ENCODE measurements at regions not wholly inside any gene's neighbourhood (a gene's known extent, or its start where the extent isn't known, plus 50 kb on each side); places are given as distances from the start of the nearest gene placed in this dataset.

DNA sequence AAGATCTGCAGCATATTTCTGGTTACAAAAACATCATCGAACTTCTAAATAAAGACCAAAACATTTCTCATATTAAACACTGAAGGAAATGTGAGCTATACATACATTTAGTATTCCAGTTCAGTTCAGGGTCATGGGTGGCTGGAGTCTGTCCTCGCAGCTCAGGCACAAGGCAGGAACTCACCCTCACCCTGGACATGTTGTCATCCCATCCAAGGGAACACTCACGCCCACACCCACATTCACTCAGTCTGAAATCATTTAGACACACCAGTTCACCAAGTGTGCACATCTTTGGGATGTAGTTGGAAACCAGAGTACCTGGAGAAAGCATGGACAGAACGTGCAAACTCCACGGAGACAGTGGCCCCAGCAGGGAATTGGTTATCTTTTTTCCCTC, 481.0 kb downstream of the RASEF start:
- DNase-seq (ENCODE audit: low read depth, low spot score) = no peak

- DNase-seq (ENCODE audit: low read depth, low spot score) = no peak
These were observed 480.2 kb downstream of the RASEF start for GRCh38 chr9:82582693-82583092.

GRCh38 chr9:82583524-82583923, 479.4 kb downstream of the RASEF start:
- no peak for DNase-seq (ENCODE audit: low read depth, low spot score)

- no peak for DNase-seq (ENCODE audit: low read depth, low spot score)
These were observed 478.5 kb downstream of the RASEF start for GRCh38 chr9:82584349-82584863.

DNA sequence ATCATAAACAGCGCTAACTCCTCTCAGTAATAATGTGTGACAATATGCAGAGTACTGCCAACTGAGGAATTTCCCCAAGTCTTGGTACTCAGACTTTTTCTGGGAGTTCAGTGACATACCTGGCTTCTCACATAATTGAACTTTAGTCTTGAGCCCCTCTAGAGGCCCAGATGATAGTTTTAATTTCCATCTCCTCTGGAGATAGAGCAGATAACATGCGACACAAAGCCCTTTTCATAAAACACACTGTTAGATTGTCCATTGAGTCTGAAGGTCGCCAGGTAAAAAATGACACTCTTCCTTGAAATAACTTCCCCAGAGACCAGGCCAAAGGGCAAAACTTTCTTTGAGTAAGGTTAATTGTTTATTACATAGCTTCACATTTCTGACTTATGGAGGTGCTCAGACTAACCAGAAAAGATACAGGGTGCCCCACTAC, 476.0 kb downstream of the RASEF start:
- DNase-seq (ENCODE audit: low read depth, low spot score) = no peak

DNA sequence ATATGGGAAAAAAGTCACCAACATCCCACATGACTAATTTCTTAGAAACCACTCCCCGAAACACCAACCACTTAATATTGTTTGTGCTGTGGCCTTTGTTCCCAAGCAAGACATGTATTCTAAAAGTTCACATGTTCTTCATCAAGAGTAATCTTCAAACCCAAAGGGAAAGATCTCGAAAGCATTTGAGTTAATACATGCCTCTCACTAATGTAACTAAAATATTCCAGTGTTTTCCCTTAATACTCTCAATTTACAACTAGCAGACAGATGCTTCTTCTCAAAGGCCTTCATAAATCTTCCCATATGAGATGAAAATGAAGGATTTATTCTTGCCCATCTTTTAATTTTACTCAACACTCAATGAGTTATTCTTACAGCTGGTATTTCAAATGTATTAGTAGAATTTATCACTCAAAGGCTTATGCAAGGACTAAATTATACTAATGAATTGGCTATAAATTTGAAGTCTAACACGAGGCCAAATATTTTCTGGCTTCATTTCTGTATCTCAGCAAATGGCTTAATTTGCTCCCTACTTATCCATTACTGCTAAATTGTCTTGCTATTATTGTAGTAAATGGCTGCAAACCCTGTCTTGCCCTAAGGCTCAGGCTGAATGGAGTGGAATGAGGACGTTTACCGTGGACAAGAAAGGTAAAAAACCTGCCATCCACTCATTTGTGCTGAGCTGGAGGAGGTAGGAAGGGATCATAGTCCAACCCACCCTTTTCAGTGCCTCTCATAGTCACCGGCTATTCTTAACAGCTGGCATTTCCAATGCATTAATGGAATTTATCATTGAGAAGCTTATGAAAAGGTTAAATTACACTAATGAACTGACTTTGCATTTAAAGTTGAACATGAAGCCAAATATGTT, 474.4 kb downstream of the RASEF start:
- DNase-seq (ENCODE audit: low read depth, low spot score) = no peak

- no peak for DNase-seq (ENCODE audit: low read depth, low spot score)
These were observed 472.1 kb downstream of the RASEF start for GRCh38 chr9:82590845-82591244.

DNA sequence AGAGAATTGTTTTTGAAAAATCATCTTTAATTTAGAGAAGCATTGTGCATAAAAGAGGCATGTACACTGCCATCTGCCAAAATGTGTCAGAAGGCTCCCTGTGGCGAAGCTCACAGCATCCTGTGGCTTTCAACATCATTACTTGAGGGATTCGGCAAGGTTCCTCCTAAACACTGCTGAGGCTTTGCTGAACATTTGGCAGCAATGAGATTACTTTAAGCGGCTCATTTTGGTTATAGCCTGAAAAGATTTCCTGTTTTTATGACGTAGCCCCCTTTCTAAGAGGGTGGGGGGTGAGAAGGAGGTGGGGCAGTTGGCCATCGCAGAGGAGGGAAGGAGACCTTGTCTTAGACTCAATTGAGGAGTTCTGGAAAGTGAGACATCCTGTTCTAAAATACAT, 469.4 kb downstream of the RASEF start:
- no peak for DNase-seq (ENCODE audit: low read depth, low spot score)

DNA sequence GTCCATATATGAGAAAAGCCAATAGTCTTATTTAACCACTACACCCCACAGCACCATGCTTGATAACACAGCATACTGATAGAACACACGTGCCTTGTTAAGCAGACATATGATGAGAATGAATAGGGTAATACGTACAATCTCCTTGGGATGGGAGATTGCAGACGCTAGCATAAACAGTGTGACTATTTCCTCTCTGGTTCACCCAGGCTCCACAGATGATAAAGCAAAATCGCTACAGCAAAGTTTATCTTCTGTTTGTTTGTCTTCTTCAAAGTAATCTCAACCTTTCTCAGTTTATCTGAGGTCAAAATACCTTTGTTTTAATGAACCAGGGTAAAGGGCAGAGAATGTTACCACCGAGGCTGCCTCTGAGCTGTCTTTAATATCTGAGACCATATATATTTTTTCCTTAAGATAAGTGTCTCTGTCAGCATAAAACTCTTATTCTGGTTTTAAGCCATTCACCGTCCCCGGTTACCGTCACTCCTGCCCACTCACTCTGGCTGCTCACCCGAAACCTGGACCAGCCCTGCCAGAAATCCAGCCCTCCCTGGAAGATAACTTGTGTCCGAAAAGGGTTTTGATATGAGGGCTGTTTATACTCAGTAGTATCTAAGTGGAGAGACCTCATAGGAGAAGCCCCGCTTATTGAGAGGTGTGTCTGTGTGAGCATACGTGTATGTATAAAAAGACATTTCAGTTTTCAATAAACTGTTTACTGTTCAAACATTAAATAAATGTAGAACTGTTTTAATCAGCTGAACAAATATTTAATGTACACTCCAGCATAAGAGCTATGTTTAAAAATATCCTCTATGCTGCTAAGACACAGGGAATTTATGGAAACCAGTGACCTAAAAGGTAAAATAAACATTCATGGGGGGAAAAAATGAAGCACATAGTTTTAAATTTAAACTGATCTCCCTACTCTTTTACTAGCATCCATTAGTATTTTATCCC, 465.4 kb downstream of the RASEF start:
- no peak for DNase-seq (ENCODE audit: low read depth, low spot score)

GRCh38 chr9:82598241-82599039, 464.5 kb downstream of the RASEF start:
- no peak for DNase-seq (ENCODE audit: low read depth, low spot score)

DNA sequence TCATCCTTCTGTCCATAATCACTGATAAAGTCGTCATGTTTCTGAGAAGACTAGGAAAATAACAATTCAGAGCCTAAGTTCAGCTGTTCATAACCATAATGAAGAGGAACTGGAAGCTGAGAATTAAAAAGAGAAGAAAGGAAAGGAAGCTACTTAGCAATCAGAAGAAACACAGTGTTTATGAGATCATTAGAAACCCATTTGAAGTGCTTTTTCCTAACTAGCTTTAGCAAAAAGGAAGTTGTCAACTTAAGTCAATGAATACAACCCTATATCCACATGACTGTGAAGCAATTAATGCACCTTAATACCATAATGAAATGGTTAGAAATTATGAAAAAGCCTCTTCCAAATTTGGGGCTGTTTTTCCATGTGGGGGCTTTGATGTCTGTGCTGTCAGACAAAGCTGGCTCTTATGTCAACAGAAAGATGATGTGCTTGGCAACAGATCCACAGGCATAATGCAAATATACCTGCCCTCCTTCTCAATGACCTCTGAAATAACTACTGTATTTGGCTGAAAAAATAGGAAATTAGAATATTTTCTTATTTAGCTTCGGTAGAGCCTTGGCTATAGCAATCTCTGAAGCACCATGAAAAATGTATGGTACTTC, 463.5 kb downstream of the RASEF start:
- DNase-seq (ENCODE audit: low read depth, low spot score) = no peak

DNA sequence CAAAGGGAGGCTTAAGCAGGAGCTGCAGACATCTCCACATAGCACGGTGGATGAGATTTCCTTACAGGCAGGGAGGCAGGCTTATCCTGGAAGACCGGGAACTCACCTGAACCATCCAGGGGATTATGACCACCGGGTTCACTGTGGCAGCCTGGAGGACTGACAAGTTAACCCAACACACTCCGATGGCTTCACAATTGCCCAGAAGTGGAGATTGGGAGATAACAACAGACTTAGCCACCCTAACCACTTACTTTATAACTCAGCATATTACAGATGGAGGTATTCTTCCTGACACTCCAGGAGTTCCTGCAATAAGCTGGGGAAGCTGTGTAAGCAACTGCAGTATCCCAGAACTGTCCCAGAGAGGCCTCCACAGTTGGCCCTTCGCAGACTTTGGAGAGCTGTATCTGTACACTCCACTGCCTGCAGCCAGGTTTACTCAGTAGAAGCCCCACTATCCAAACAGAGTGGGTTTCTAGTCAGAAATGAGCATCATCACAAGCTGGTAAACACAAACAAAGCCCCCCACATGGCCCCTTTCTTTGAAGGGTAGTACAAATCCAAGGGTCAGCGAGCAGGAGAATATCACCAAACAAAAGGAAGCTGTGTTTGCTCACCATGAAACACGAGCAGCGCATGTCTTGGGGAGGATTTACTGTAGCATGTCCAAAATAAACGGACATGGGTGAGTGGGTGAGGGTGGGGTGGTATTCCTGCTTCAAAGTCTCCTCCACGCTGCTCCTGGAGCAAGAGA, 462.2 kb downstream of the RASEF start:
- DNase-seq (ENCODE audit: low read depth, low spot score) = no peak

DNA sequence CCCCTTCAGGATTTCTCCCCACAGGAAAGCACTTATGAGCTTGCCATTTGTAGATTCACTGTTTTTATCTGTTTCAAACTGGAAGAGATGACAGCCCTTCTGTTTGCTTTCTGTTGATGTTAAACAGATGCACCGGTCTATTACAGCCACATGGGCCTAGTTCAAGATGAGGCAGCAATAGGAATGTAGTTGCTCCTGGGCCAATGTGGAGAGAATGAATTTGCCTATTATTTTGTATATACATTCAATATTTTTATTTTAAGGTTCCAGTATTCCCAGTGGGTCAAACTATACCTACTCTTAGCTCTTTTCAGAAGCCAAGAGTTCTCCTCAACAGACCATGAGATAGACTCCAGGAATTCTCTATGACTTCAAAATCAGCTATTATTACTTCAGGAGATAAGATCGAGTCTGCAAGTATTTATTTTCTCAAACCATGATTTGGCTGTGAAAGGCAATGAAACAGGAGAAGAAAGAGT, 461.6 kb downstream of the RASEF start:
- DNase-seq (ENCODE audit: low read depth, low spot score) = no peak

DNA sequence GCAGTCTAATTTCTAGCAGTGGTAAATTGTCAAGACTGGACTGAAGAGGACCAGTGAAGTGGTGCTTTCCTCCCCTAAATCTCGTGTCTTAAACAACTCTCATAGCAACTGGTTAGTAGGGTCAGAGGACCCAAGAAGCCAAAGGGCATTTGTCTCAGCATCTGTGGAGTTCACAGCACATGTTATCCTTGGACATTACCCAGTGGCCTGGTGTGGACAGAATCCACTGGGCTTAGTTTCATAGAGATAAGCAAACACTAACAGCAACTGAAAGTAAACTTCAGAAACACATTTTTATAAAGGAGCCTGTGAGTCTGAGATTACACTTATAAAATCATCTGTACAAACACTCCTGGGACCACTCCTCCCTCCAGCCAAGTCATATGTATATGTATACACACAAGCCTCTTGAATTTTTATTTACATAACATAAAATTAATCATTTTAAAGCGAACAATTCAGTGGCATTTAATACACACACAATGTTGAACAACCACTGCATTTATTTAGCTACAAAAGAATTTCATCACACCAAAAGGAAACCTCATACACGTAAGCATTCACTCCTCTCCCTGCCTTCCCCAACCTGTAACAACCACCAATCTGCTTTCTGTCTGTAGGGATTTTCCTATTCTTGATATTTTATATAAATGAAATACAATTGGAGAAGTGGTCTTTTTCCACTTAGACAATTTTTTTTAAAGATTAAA, 457.8 kb downstream of the RASEF start:
- no peak for DNase-seq (ENCODE audit: low read depth, low spot score)

DNA sequence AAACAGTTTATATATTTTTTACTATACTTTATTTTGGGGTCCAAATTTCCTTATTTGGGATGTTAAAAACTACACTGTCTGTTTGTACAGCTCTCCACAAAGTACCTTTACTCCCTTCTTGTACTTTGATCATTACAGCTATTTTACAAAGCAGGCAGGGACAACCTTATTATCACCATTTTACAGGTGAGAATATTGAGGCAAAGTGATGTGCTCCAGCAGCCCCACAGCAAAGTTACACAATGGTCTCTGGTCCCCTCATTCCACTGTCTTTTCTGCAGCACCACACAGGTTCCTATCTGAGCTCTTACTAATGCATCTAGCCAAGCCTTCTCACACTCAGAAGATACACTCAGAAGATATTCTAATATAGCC, 457.3 kb downstream of the RASEF start:
- DNase-seq (ENCODE audit: low read depth, low spot score) = no peak

DNA sequence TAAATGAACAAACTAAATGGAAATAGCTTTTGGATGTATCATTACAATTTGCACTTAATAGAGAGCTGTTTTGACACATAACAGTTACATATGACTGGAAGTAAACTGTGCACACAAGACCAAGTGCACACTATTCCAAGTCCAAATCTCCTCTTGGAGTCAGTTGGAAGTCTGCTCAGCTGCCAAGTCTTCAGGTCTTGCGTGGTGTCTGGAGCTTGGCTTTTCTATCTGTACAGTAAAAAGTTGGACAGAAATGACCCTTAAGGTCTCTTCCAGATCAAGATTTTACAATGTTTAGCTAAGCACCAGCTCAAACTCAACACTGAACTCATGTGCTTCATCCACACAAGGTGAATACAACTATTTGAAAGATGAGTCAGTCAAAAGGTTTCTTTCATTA, 456.9 kb downstream of the RASEF start:
- DNase-seq (ENCODE audit: low read depth, low spot score) = no peak

DNA sequence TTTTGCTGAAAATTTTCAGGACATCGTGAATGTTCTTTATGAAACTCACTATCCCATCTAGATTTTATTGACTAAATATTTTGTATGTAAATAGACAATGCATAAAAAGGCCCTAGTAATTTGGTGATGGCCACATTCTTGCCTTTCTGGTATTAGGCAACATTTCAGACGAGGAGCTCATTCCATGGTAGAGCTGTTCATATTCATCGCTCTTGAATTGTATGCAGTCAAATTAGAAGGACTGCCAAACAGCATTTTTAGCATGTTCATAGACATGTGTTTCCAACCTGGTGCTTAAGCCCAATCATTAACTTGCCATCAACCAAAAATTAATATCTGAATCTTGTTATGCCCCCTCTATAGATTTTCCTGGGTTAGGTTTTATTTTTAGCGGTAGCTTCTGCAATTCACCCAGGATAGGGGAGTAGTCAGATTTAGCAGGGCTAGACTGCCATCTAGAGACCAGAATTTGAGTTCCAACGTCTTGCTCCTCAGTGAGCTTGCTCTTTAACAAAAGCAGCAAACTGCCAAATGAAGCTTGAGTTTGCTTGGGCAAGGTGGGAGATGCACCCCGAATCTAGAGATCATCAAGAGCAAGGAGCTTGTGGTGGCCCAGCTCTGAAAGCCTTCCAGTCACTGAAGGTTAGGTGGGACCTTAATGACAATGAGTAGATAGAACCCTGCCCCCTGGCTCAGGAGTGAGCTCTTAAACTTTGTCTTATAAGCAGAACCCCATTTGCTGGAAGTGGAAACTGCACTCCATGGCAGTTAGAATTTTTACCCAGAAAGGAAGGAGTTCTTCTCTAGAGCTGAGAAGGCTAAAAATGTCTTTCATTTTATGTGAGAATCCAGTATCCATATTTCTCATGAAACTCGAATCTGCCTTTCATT, 456.2 kb downstream of the RASEF start:
- DNase-seq (ENCODE audit: low read depth, low spot score) = peak; percentile 38

DNA sequence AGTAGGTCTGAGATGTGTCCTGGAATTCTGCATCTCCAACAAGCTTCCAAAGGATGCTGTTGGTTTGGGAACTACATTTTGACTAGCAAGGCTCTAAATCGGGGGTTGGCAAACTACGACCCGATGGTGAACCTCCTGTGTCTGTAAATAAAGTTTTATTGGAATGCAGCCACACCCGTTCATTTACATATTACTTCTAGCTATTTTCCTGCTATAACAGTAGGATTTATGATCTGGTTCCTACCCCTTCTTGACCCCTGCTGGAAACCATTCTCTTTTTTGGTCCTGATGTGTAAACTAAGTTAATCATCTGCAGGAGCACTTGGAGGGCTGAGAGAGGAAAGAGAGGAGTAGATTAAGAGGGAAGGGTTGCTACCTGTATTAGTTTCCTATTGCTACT, 454.5 kb downstream of the RASEF start:
- DNase-seq (ENCODE audit: low read depth, low spot score) = no peak

DNA sequence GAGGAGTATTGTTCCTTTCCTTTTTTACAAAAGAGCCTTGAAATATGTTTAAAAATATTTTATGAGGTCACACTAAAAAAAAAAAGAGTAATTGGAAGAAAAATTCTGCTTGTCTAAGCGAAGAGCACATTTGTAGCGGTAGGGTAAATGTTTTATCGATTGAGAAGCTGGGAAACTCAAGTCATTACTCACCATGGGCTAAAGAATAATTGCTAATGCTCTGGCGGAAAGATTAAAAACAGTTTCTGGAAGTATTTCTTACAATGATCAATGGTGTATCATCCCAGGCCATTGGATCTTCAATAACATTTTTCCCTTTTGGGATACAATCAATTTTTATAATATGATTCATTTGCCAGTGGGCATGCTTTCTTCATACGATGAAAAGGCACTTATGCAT, 450.0 kb downstream of the RASEF start:
- no peak for DNase-seq (ENCODE audit: low read depth, low spot score)

All from iPS DF 19.7 (cell line).